ENCODE measurements at regions not wholly inside any gene's neighbourhood (a gene's known extent, or its start where the extent isn't known, plus 50 kb on each side); places are given as distances from the start of the nearest gene placed in this dataset.
A peak's percentile ranks its signal among the peaks of the same experiment; 100 is the strongest.

- DNase-seq, result no peak
These were observed 243.1 kb downstream of the LTN1 start for GRCh38 chr21:28749536-28749935.

- no peak for DNase-seq
These were observed 245.2 kb downstream of the LTN1 start for GRCh38 chr21:28747464-28747863.

GRCh38 chr21:28746166-28746565, 246.5 kb downstream of the LTN1 start:
- DNase-seq, result no peak

- DNase-seq, result peak in 12 of 14 donors; percentile 11 to 69 (median 47)
These were observed 247.3 kb downstream of the LTN1 start for GRCh38 chr21:28745131-28746016.

GRCh38 chr21:28743723-28744122, 249.0 kb downstream of the LTN1 start:
- no peak for DNase-seq

- no peak for DNase-seq
These were observed 250.2 kb downstream of the LTN1 start for GRCh38 chr21:28742527-28742926.

GRCh38 chr21:28740125-28740524, 252.6 kb downstream of the LTN1 start:
- no peak for DNase-seq

- no peak for DNase-seq
These were observed 253.8 kb downstream of the LTN1 start for GRCh38 chr21:28738882-28739281.

- no peak for DNase-seq
These were observed 254.3 kb downstream of the LTN1 start for GRCh38 chr21:28738420-28738704.

GRCh38 chr21:28737674-28738419, 254.8 kb downstream of the LTN1 start:
- no peak for DNase-seq

- no peak for DNase-seq
These were observed 258.0 kb downstream of the LTN1 start for GRCh38 chr21:28734522-28735175.

- peak in 1 of 14 donors; percentile 83 for DNase-seq
These were observed 260.9 kb downstream of the LTN1 start for GRCh38 chr21:28731700-28732321.

GRCh38 chr21:28729887-28730286, 262.8 kb downstream of the LTN1 start:
- DNase-seq, result no peak

GRCh38 chr21:28727809-28728208, 264.9 kb downstream of the LTN1 start:
- no peak for DNase-seq

GRCh38 chr21:28725396-28725795, 267.3 kb downstream of the LTN1 start:
- no peak for DNase-seq

GRCh38 chr21:28723646-28724045, 269.0 kb downstream of the LTN1 start:
- no peak for DNase-seq

- no peak for DNase-seq
These were observed 273.0 kb downstream of the LTN1 start for GRCh38 chr21:28719723-28720122.

GRCh38 chr21:28714777-28715464, 277.8 kb downstream of the LTN1 start:
- DNase-seq, result no peak

- DNase-seq, result no peak
These were observed 280.3 kb downstream of the LTN1 start for GRCh38 chr21:28712411-28712810.

- no peak for DNase-seq
These were observed 287.1 kb downstream of the LTN1 start for GRCh38 chr21:28705616-28706015.

- DNase-seq, result peak in 1 of 14 donors; percentile 2
These were observed 287.9 kb downstream of the LTN1 start for GRCh38 chr21:28704746-28705145.

GRCh38 chr21:28703861-28704260, 288.8 kb downstream of the LTN1 start:
- no peak for DNase-seq

Measured in C1 segment of cervical spinal cord (tissue), 14 donors.